MM.1S (cell line): ENCODE measurements at regions not wholly inside any gene's neighbourhood (a gene's known extent, or its start where the extent isn't known, plus 50 kb on each side); places are given as distances from the start of the nearest gene placed in this dataset.

Experiments used
- DNase-seq: peaks from one replicate; pipeline ENCODE4 v3.0.0-alpha.2; 2015
- H2AFZ ChIP-seq: fragments of 300-600 bp; sonication (generic); 2 replicates; pipeline ENCODE4 v1.6.0; 2016; ENCODE audit warnings: antibody characterized with exemption, low read length
- H3F3A ChIP-seq: fragments of 300-600 bp; sonication (generic); 2 replicates; pipeline ENCODE4 v1.6.1; 2016; ENCODE audit warnings: mild to moderate bottlenecking, antibody characterized with exemption, low read length, moderate library complexity, mixed read lengths; ENCODE audit not compliant: insufficient read depth
- H3K27ac ChIP-seq: fragments of 300-600 bp; sonication (generic); 2 replicates; pipeline ENCODE4 v1.5.1; 2016; ENCODE audit warnings: mild to moderate bottlenecking, low read length
- H3K27me3 ChIP-seq: fragments of 300-600 bp; sonication (generic); replicated peaks from 2 replicates; pipeline ENCODE4 v1.6.0; 2016; ENCODE audit warnings: low read length; ENCODE audit not compliant: insufficient read depth
- H3K36me3 ChIP-seq: fragments of 300-600 bp; sonication (generic); replicated peaks from 2 replicates; pipeline ENCODE4 v1.6.1; 2016; ENCODE audit warnings: mild to moderate bottlenecking, low read length, mixed read lengths; ENCODE audit not compliant: insufficient read depth
- H3K4me1 ChIP-seq: fragments of 300-600 bp; sonication (generic); 2 replicates; pipeline ENCODE4 v1.6.1; 2016; ENCODE audit warnings: low read length, mixed read lengths
- H3K4me2 ChIP-seq: fragments of 300-600 bp; sonication (generic); 2 replicates; pipeline ENCODE4 v1.6.0; 2016; ENCODE audit warnings: low read depth, low read length
- H3K4me3 ChIP-seq: fragments of 300-600 bp; sonication (generic); 2 replicates; pipeline ENCODE4 v1.5.1; 2016; ENCODE audit warnings: low read length, mixed read lengths
- H3K79me2 ChIP-seq: fragments of 300-600 bp; sonication (generic); 2 replicates; pipeline ENCODE4 v1.6.1; 2016; ENCODE audit warnings: mixed run types, low read length, mixed read lengths
- H3K9ac ChIP-seq: fragments of 300-600 bp; sonication (generic); 2 replicates; pipeline ENCODE4 v1.6.1; 2016; ENCODE audit warnings: low read length, mixed read lengths
- H3K9me2 ChIP-seq: fragments of 300-600 bp; sonication (generic); replicated peaks from 2 replicates; pipeline ENCODE4 v1.6.1; 2016; ENCODE audit warnings: mild to moderate bottlenecking, low read length, mixed read lengths; ENCODE audit not compliant: insufficient read depth
- H3K9me3 ChIP-seq: fragments of 300-600 bp; sonication (generic); replicated peaks from 2 replicates; pipeline ENCODE4 v1.6.1; 2016; ENCODE audit warnings: mild to moderate bottlenecking, low read length, mixed read lengths; ENCODE audit not compliant: insufficient read depth
- H4K20me1 ChIP-seq: fragments of 300-600 bp; sonication (generic); 2 replicates; pipeline ENCODE4 v1.6.1; 2016; ENCODE audit warnings: mild to moderate bottlenecking, low read length, moderate library complexity, mixed read lengths; ENCODE audit not compliant: insufficient read depth
- CTCF ChIP-seq: fragments of 300-600 bp; sonication (generic); IDR thresholded peaks from 2 replicates; pipeline ENCODE4 v1.5.1; 2016; ENCODE audit warnings: antibody characterized with exemption, low read length, mixed read lengths
- EZH2 ChIP-seq: fragments of 300-600 bp; sonication (generic); optimal IDR thresholded peaks from 2 replicates; pipeline ENCODE3; 2017; ENCODE audit warnings: low read depth, mild to moderate bottlenecking, antibody characterized with exemption, low read length, mixed read lengths
- EZH2phosphoT487 ChIP-seq: fragments of 300-600 bp; sonication (generic); IDR thresholded peaks from 2 replicates; pipeline ENCODE4 v1.6.1; 2018; ENCODE audit warnings: antibody characterized with exemption, low read length

DNA sequence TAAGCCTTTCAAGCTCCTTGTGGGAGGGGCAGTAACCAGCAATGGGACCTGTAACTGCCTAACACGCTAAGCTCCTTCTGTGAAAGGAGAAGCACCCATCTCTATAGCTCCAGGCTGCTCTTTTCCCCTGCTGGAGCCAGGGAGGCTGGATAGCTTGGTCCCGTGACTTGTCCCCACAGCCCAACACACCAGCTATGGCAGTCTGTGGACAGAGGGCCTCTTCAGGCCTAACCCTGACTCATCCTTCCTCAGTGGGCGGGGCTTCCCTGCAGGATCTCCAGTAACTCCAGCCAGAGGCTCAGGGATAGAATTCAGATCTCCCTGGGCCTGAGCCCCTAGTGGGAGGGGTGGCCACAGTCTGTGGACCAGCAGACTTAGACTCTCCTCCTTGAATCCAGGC is 1290.1 kb downstream of the PCDH7 start:
- no peaks in the 10 kb centered on the region for H3K27me3 ChIP-seq
- H3K9ac ChIP-seq = no peak overlapping the region
- no peaks in the 10 kb centered on the region for H3K9me2 ChIP-seq
- H3K79me2 ChIP-seq = no peaks in the 10 kb centered on the region
- H3K4me1 ChIP-seq = no peaks in the 10 kb centered on the region
- DNase-seq = no peak
- H3K4me2 ChIP-seq = no peak overlapping the region
- H3K27ac ChIP-seq = no peak overlapping the region
- H3K4me3 ChIP-seq = no peak overlapping the region
- no peaks in the 10 kb centered on the region for H3K9me3 ChIP-seq
- no peaks in the 10 kb centered on the region for H3F3A ChIP-seq
- no peaks in the 10 kb centered on the region for H4K20me1 ChIP-seq
- no peak for TF ChIP-seq EZH2
- no peaks in the 10 kb centered on the region for H3K36me3 ChIP-seq
- H2AFZ ChIP-seq = no peak overlapping the region

- Histone ChIP-seq H3K79me2 (no peaks in the 10 kb centered on the region), H3K9ac (no peak overlapping the region), H3K4me3 (no peak overlapping the region), H3K27ac (no peak overlapping the region), H3K4me1 (no peaks in the 10 kb centered on the region), H3K36me3 (no peaks in the 10 kb centered on the region), H3K9me3 (no peaks in the 10 kb centered on the region), H3K9me2 (no peaks in the 10 kb centered on the region), H3K27me3 (no peaks in the 10 kb centered on the region), H3F3A (no peaks in the 10 kb centered on the region), H4K20me1 (no peaks in the 10 kb centered on the region), H3K4me2 (no peak overlapping the region), H2AFZ (no peak overlapping the region)
- no peak for DNase-seq
- TF ChIP-seq EZH2phosphoT487 (no peak), EZH2 (no peak), CTCF (no peak)
Observed at GRCh38 chr4:32022071-32022470, 1301.9 kb downstream of the PCDH7 start.

DNA sequence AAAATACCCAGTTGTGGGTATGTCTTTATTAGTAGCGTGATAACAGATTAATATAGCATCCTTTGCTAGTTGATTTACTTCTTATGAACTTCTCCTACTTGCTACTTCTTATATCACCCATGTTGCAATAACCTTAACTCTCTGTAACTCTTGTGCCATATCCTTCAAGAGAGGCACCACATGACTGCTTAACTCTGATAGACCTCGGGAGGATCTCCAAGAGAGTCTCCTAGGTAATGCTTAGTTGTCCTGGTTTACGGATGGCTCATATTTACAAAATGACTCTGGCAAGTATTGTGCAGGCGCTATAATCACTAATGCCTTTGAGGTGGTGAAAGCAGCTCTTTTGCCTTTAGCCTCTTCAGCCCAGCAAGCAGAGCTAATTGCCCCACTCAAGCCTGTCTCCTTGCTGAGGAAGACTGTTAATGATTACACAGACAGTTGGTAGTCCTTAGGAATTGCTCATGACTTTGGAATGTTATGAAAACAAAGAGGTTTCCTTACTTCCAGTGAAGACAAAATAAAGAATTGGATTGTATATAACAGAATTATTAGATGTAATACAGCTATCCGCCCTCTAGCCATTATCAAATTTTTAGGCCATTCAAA is 1305.8 kb downstream of the PCDH7 start:
- no peaks in the 10 kb centered on the region for H3K9me3 ChIP-seq
- no peak overlapping the region for H3K4me2 ChIP-seq
- H3K4me3 ChIP-seq = no peak overlapping the region
- no peak overlapping the region for H3K27ac ChIP-seq
- H3K36me3 ChIP-seq = no peaks in the 10 kb centered on the region
- no peaks in the 10 kb centered on the region for H3K79me2 ChIP-seq
- no peak for TF ChIP-seq EZH2
- no peaks in the 10 kb centered on the region for H3K9me2 ChIP-seq
- no peak overlapping the region for H2AFZ ChIP-seq
- no peak overlapping the region for H3K9ac ChIP-seq
- DNase-seq = no peak
- H4K20me1 ChIP-seq = no peaks in the 10 kb centered on the region
- no peaks in the 10 kb centered on the region for H3F3A ChIP-seq
- H3K27me3 ChIP-seq = no peaks in the 10 kb centered on the region
- H3K4me1 ChIP-seq = no peaks in the 10 kb centered on the region

DNA sequence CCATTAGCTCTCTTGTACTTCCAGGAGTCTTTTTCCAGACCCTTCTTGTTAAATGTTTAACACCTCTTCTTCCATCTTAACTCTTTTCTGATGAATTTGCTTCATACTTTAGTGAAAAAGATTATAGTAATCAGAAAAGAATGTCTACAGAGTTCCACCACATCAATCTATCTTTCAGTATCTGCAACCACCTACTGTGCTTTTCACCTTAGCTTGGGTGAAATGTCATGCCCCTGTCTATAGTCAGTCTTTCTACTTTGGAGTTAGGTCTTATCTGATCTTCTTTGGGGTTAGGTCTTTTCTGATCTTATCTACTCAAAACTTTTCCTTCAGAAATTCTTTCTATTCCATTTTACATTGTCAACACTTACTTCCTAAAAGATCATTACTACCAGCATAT is 1310.2 kb downstream of the PCDH7 start:
- no peaks in the 10 kb centered on the region for H3K36me3 ChIP-seq
- H3K4me3 ChIP-seq = no peak overlapping the region
- H3K9me3 ChIP-seq = no peaks in the 10 kb centered on the region
- no peaks in the 10 kb centered on the region for H4K20me1 ChIP-seq
- H3K27ac ChIP-seq = no peak overlapping the region
- no peak overlapping the region for H2AFZ ChIP-seq
- H3K4me2 ChIP-seq = no peak overlapping the region
- H3F3A ChIP-seq = no peaks in the 10 kb centered on the region
- no peaks in the 10 kb centered on the region for H3K4me1 ChIP-seq
- no peaks in the 10 kb centered on the region for H3K9me2 ChIP-seq
- no peak for TF ChIP-seq CTCF
- TF ChIP-seq EZH2phosphoT487 = no peak
- no peak for TF ChIP-seq EZH2
- H3K9ac ChIP-seq = no peak overlapping the region
- no peak for DNase-seq
- no peaks in the 10 kb centered on the region for H3K79me2 ChIP-seq
- H3K27me3 ChIP-seq = no peaks in the 10 kb centered on the region
